Upper lobe of right lung (tissue), 1 donor: ENCODE measurements at regions not wholly inside any gene's neighbourhood (a gene's known extent, or its start where the extent isn't known, plus 50 kb on each side); places are given as distances from the start of the nearest gene placed in this dataset.

ENCODE experiments used
- ATAC-seq: fragments of 200-7000 bp; cut with Tn5 transposase; one replicate; pipeline ENCODE4 v1.9.1; 2020; ENCODE audit warnings: mild to moderate bottlenecking, moderate library complexity
- DNase-seq: peaks from one replicate; pipeline ENCODE4 v3.0.0-alpha.2; 2020
- H3K27ac ChIP-seq: fragments of 200-600 bp; one replicate; pipeline ENCODE4 v1.8.0; 2022
- H3K27me3 ChIP-seq: fragments of 200-600 bp; one replicate; pipeline ENCODE4 v1.8.0; 2022; ENCODE audit warnings: mild to moderate bottlenecking
- H3K36me3 ChIP-seq: fragments of 200-600 bp; one replicate; pipeline ENCODE4 v1.8.0; 2022
- H3K4me1 ChIP-seq: fragments of 200-600 bp; one replicate; pipeline ENCODE4 v1.8.0; 2022
- H3K4me3 ChIP-seq: fragments of 200-600 bp; one replicate; pipeline ENCODE4 v1.8.0; 2022; ENCODE audit warnings: mild to moderate bottlenecking
- H3K9me3 ChIP-seq: fragments of 200-600 bp; one replicate; pipeline ENCODE4 v1.8.0; 2022
- CTCF ChIP-seq: fragments of 200-600 bp; IDR thresholded peaks from one replicate; pipeline ENCODE4 v1.8.0; 2022; ENCODE audit warnings: antibody characterized with exemption
- intact Hi-C: fragments of 100-400 bp; cut with DNase I; formaldehyde crosslinking; loops from one replicate; pipeline ENCODE4 v1.11.0; 2022
- donor health status: DM: no; HTN: yes; CAD: no; lungs with severe emphysema.

- no peak for DNase-seq
- no peak for ATAC-seq
- H3K27ac ChIP-seq = no peak overlapping the region
- H3K36me3 ChIP-seq = no peaks in the 10 kb centered on the region
- no peaks in the 10 kb centered on the region for H3K27me3 ChIP-seq
- no peak for TF ChIP-seq CTCF
- intact Hi-C loops = no loop called here
- no peaks in the 10 kb centered on the region for H3K4me1 ChIP-seq
- no peaks in the 10 kb centered on the region for H3K9me3 ChIP-seq
- peak overlapping the region; percentile 39 for H3K4me3 ChIP-seq
These were observed 174.5 kb upstream of the DKK2 start for GRCh38 chr4:107210450-107211239.

GRCh38 chr4:107203733-107204132 lies 167.6 kb upstream of the DKK2 start:
- Histone ChIP-seq H3K4me1 (no peaks in the 10 kb centered on the region), H3K27ac (no peak overlapping the region), H3K27me3 (no peaks in the 10 kb centered on the region), H3K4me3 (no peak overlapping the region), H3K9me3 (no peaks in the 10 kb centered on the region), H3K36me3 (no peaks in the 10 kb centered on the region)
- TF ChIP-seq CTCF = no peak
- DNase-seq = no peak
- no peak for ATAC-seq
- intact Hi-C loops = no loop called here

- Histone ChIP-seq H3K36me3 (no peaks in the 10 kb centered on the region), H3K4me3 (no peak overlapping the region), H3K27me3 (no peaks in the 10 kb centered on the region), H3K27ac (no peak overlapping the region), H3K4me1 (no peaks in the 10 kb centered on the region), H3K9me3 (no peaks in the 10 kb centered on the region)
- DNase-seq (no peak), ATAC-seq (no peak)
- intact Hi-C loops = no loop called here
- no peak for TF ChIP-seq CTCF
These were observed 166.6 kb upstream of the DKK2 start for GRCh38 chr4:107202744-107203143.

- Histone ChIP-seq H3K27ac (no peak overlapping the region), H3K9me3 (no peaks in the 10 kb centered on the region), H3K4me1 (no peaks in the 10 kb centered on the region), H3K4me3 (no peak overlapping the region), H3K36me3 (no peaks in the 10 kb centered on the region), H3K27me3 (no peaks in the 10 kb centered on the region)
- DNase-seq = no peak
- no peak for ATAC-seq
- intact Hi-C loops = no loop called here
- TF ChIP-seq CTCF = no peak
These were observed 161.0 kb upstream of the DKK2 start for GRCh38 chr4:107197121-107197520.

GRCh38 chr4:107196312-107196711 lies 160.2 kb upstream of the DKK2 start:
- no peaks in the 10 kb centered on the region for H3K4me1 ChIP-seq
- DNase-seq (no peak), ATAC-seq (peak; percentile 26)
- no peaks in the 10 kb centered on the region for H3K36me3 ChIP-seq
- intact Hi-C loops = no loop called here
- no peak overlapping the region for H3K27ac ChIP-seq
- H3K27me3 ChIP-seq = no peaks in the 10 kb centered on the region
- no peak for TF ChIP-seq CTCF
- H3K9me3 ChIP-seq = no peaks in the 10 kb centered on the region
- no peak overlapping the region for H3K4me3 ChIP-seq

- intact Hi-C loops = no loop called here
- ATAC-seq (no peak), DNase-seq (no peak)
- Histone ChIP-seq H3K27ac (no peak overlapping the region), H3K4me3 (no peak overlapping the region), H3K9me3 (no peaks in the 10 kb centered on the region), H3K27me3 (no peaks in the 10 kb centered on the region), H3K4me1 (no peaks in the 10 kb centered on the region), H3K36me3 (no peaks in the 10 kb centered on the region)
- TF ChIP-seq CTCF = no peak
These were observed 157.9 kb upstream of the DKK2 start for GRCh38 chr4:107194005-107194404.
